ENCODE measurements at regions not wholly inside any gene's neighbourhood (a gene's known extent, or its start where the extent isn't known, plus 50 kb on each side); places are given as distances from the start of the nearest gene placed in this dataset.
A peak's percentile ranks its signal among the peaks of the same experiment; 100 is the strongest.

- ChIA-PET POLR2A (interaction anchor here (0.9 to 1.3 kb wide), 2 partner anchors 13 to 15 kb away, joined by 3 to 4 read pairs; no protein-coding TSS in a partner anchor), CTCF (ENCODE audit: low intra/inter-chr PET ratio) (no interaction called here)
- Histone ChIP-seq H4K20me1 (replicated peaks; ENCODE audit: control insufficient read depth, insufficient read depth, low read length) (no peaks in the 10 kb centered on the region), H3K36me3 (ENCODE audit: control insufficient read depth, insufficient read depth, low read length) (no peaks in the 10 kb centered on the region), H3K4me1 (replicated peaks in 1 of 2; ENCODE audit: control insufficient read depth in 2 of 2, insufficient read depth in 2 of 2, low read length in 2 of 2) (no peaks in the 10 kb centered on the region), H3K79me2 (ENCODE audit: control insufficient read depth, insufficient read depth, low read length) (no peaks in the 10 kb centered on the region), H3K27ac (ENCODE audit: extremely low read depth, low read depth, low read length) (no peak overlapping the region), H3K9me1 (ENCODE audit: control insufficient read depth, insufficient read depth, low read length) (no peaks in the 10 kb centered on the region), H3K4me3 (no peak overlapping the region), H3K9ac (ENCODE audit: insufficient read depth in 1 of 2, low read depth in 2 of 2, low read length in 2 of 2) (no peak overlapping the region), H3K9me3 (replicated peaks; ENCODE audit: control insufficient read depth, insufficient read depth, low read depth, low read length) (no peaks in the 10 kb centered on the region), H3K27me3 (ENCODE audit: control insufficient read depth in 2 of 2, insufficient read depth in 2 of 2, low read length in 2 of 2) (no peaks in the 10 kb centered on the region), H3K4me2 (ENCODE audit: insufficient read depth, low read length) (no peak overlapping the region), H2AFZ (ENCODE audit: low read depth, low read length) (peak overlapping the region; percentile 49)
- 0% methylated on average over 2 of the region's 2 CpGs for WGBS (ENCODE audit: insufficient coverage, low coverage, missing lambda C conversion rate)
- in situ Hi-C loops (cut with MboI), result no loop called here
- no peak for ATAC-seq
- BruUV-seq (replicated peaks), result no TSS peak
- intact Hi-C loops (cut with micrococcal nuclease), result no loop called here
- FAIRE-seq, result no peak
- DNase-seq (ENCODE audit: extremely low read depth in 1 of 4, low spot score in 3 of 4), result no peak
- TF ChIP-seq C11orf30 (IDR thresholded peaks at IDR 0.05; ENCODE audit: low read depth) (no peak), SPI1 (IDR thresholded peaks at IDR 0.05; ENCODE audit: borderline replicate concordance, low read depth, low read length) (peak; percentile 57; the same call in 1 of the 2 replicates)
These were observed 262.0 kb downstream of the IL15 start for GRCh38 chr4:141898346-141898745.

DNA sequence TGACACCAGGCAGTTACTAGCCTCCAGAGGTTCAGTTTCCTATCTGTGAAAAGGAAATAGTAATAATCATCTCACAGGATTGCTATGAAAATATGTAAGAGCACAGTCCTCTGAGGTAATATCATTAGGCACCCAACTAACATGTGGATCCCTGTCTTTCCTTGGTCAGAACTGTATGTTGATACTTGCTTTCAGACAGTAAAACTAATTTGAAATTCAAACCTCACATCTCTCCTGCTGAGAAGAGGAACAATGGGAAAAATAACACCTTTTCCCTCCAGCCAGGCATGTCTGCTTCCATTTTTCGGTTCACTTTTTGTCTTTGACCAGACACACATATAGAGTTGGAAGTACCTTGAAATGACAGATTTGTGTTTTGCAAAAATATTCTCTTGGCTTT, 262.7 kb downstream of the IL15 start:
- POLR2A ChIA-PET, result interaction anchor here (0.9 to 1.3 kb wide), 2 partner anchors 12 to 15 kb away, joined by 3 to 4 read pairs; no protein-coding TSS in a partner anchor
- no peak overlapping the region for H2AFZ ChIP-seq (ENCODE audit: low read depth, low read length)

More for the DNA sequence above, 262.7 kb downstream of the IL15 start:
- no peak for DNase-seq (ENCODE audit: extremely low read depth in 1 of 4, low spot score in 3 of 4)
- Histone ChIP-seq H3K4me3 (no peak overlapping the region), H3K9me3 (replicated peaks; ENCODE audit: control insufficient read depth, insufficient read depth, low read depth, low read length) (no peaks in the 10 kb centered on the region), H3K36me3 (ENCODE audit: control insufficient read depth, insufficient read depth, low read length) (no peaks in the 10 kb centered on the region), H3K4me2 (ENCODE audit: insufficient read depth, low read length) (no peak overlapping the region), H3K9ac (ENCODE audit: insufficient read depth in 1 of 2, low read depth in 2 of 2, low read length in 2 of 2) (no peak overlapping the region), H4K20me1 (replicated peaks; ENCODE audit: control insufficient read depth, insufficient read depth, low read length) (no peaks in the 10 kb centered on the region), H3K4me1 (replicated peaks in 1 of 2; ENCODE audit: control insufficient read depth in 2 of 2, insufficient read depth in 2 of 2, low read length in 2 of 2) (no peaks in the 10 kb centered on the region), H3K79me2 (ENCODE audit: control insufficient read depth, insufficient read depth, low read length) (no peaks in the 10 kb centered on the region), H3K27me3 (ENCODE audit: control insufficient read depth in 2 of 2, insufficient read depth in 2 of 2, low read length in 2 of 2) (no peaks in the 10 kb centered on the region), H3K27ac (ENCODE audit: extremely low read depth, low read depth, low read length) (no peak overlapping the region), H3K9me1 (ENCODE audit: control insufficient read depth, insufficient read depth, low read length) (no peaks in the 10 kb centered on the region)
- no peak for ATAC-seq
- intact Hi-C loops (cut with micrococcal nuclease) (no loop called here), in situ Hi-C loops (cut with MboI) (no loop called here)
- BruUV-seq (replicated peaks), result no TSS peak
- TF ChIP-seq MEF2A (IDR thresholded peaks at IDR 0.05; ENCODE audit: control insufficient read depth, low read depth, low read length) (no peak), RBM22 (IDR thresholded peaks at IDR 0.05; ENCODE audit: low read depth, low read length, poor library complexity, severe bottlenecking) (no peak), MCM3 (IDR thresholded peaks at IDR 0.05) (no peak), ASH1L (IDR thresholded peaks at IDR 0.05; ENCODE audit: borderline replicate concordance, low read depth, partially characterized antibody) (no peak), BRD9 (IDR thresholded peaks at IDR 0.05; ENCODE audit: low read depth, partially characterized antibody) (no peak), MAZ (CRISPR knock-in tag; conservative IDR thresholded peaks at IDR 0.05 in 1 of 2, IDR thresholded peaks at IDR 0.05 in 1 of 2) (no peak), CC2D1A (IDR thresholded peaks at IDR 0.05) (no peak), TSC22D4 (tag; IDR thresholded peaks at IDR 0.05) (no peak), ZNF274 (IDR thresholded peaks at IDR 0.05; ENCODE audit: borderline replicate concordance, low read depth, low read length) (no peak), TSHZ1 (CRISPR knock-in tag; IDR thresholded peaks at IDR 0.05) (no peak), HIVEP1 (CRISPR knock-in tag; IDR thresholded peaks at IDR 0.05) (no peak), L3MBTL2 (IDR thresholded peaks at IDR 0.05) (no peak)
- FAIRE-seq, result no peak
- CTCF ChIA-PET (ENCODE audit: low intra/inter-chr PET ratio), result no interaction called here
- WGBS (ENCODE audit: insufficient coverage, low coverage, missing lambda C conversion rate), result 8% methylated on average over 1 of the region's 1 CpG

Data from K562 (cell line).